ENCODE measurements at regions not wholly inside any gene's neighbourhood (a gene's known extent, or its start where the extent isn't known, plus 50 kb on each side); places are given as distances from the start of the nearest gene placed in this dataset.

DNA sequence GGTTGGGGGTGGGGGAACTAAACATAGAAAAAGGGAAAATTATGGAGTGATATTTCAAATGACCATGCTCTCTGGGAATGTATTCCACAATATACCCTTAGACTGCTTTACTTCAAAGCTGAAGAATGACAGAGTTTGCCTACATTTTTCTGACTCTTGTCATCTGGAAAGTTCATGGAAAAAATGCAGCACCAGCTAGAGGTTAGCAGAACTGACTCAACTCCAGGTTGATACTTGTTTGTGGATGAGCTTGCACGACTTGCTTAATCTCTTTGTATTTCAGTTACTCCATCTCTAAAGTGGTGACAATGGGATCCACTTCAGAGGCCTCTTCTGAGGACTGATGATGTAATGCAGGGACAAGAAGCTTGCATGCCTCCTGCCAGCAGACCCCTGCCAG is 824.0 kb upstream of the ID2 start:
- no peak for TF ChIP-seq POLR2A (IDR thresholded peaks at IDR 0.05)
- no peak for TF ChIP-seq CTCF (IDR thresholded peaks at IDR 0.05)
